Activated CD8-positive, alpha-beta memory T cell treated with anti-CD3 and anti-CD28 coated beads, Interleukin-2, amount 50 U/mL, for 4 hours (primary cell): ENCODE measurements at regions not wholly inside any gene's neighbourhood (a gene's known extent, or its start where the extent isn't known, plus 50 kb on each side); places are given as distances from the start of the nearest gene placed in this dataset.
"Not testable (repeated sequence)": the region's sequence is repeated elsewhere in the genome, so short reads cannot be mapped to it uniquely, and the experiment has no call there.

Experiments used
- DNase-seq: peaks from one replicate; pipeline ENCODE4 v3.0.0-alpha.2; 2020

- DNase-seq = no peak
These were observed 70.6 kb upstream of the SLC25A36 start for GRCh38 chr3:140871022-140871421.

- not testable (repeated sequence) for DNase-seq
These were observed 69.5 kb upstream of the SLC25A36 start for GRCh38 chr3:140872165-140872564.

- no peak for DNase-seq
These were observed 58.1 kb upstream of the SLC25A36 start for GRCh38 chr3:140883428-140884040.

GRCh38 chr3:140885697-140886096 is 55.9 kb upstream of the SLC25A36 start:
- not testable (repeated sequence) for DNase-seq
